ENCODE measurements at regions not wholly inside any gene's neighbourhood (a gene's known extent, or its start where the extent isn't known, plus 50 kb on each side); places are given as distances from the start of the nearest gene placed in this dataset.

- H3K4me1 Mint-ChIP-seq = peaks cover 19% of the 10 kb centered on the region
- no peaks in the 10 kb centered on the region for H3K9me3 Mint-ChIP-seq (ENCODE audit: insufficient read depth)
- Histone ChIP-seq H3K27ac (ENCODE audit: low read length in 2 of 2) (no peak overlapping the region), H3K4me1 (ENCODE audit: control insufficient read depth in 2 of 2, insufficient read depth in 2 of 2, low read length in 2 of 2) (peaks cover 14 to 28% of the 10 kb centered on the region in 2 donors), H3K9me3 (ENCODE audit: control extremely low read depth in 1 of 3, control insufficient read depth in 2 of 3, insufficient read depth in 1 of 3, low read length in 2 of 3) (peaks cover 0 to 7% (median 2%) of the 10 kb centered on the region in 3 donors), H3K36me3 (replicated peaks in 1 of 2; ENCODE audit: control extremely low read depth in 1 of 2, control insufficient read depth in 1 of 2, extremely low read depth in 1 of 2, insufficient read depth in 2 of 2, low read length in 1 of 2) (no peaks in the 10 kb centered on the region), H3K9ac (ENCODE audit: low read length) (no peak overlapping the region), H4K20me1 (ENCODE audit: control insufficient read depth, insufficient read depth, low read length, poor library complexity, severe bottlenecking) (no peaks in the 10 kb centered on the region), H3K79me2 (ENCODE audit: control insufficient read depth, insufficient read depth, low read length) (no peaks in the 10 kb centered on the region), H3K27me3 (replicated peaks in 1 of 4; ENCODE audit: control extremely low read depth in 1 of 4, control insufficient read depth in 3 of 4, insufficient read depth in 4 of 4, low read length in 3 of 4) (no peaks in the 10 kb centered on the region), H3K4me3 (ENCODE audit: control extremely low read depth in 1 of 5, extremely low read depth in 1 of 5, insufficient read depth in 1 of 5, low read depth in 2 of 5, low read length in 4 of 5) (no peak overlapping the region), H3K4me2 (replicated peaks; ENCODE audit: low read depth, low read length, poor library complexity, severe bottlenecking) (no peak overlapping the region), H2AFZ (ENCODE audit: insufficient read depth, low read depth, low read length, poor library complexity, severe bottlenecking) (no peak overlapping the region)
- ATAC-seq (ENCODE audit: low read depth) = no peak
- ChIA-PET POLR2A (interaction anchor here (0.6 to 1.0 kb wide), 3 partner anchors 31 to 72 kb away, joined by 3 to 5 read pairs (median 5); no protein-coding TSS in a partner anchor), CTCF (interaction anchor here (0.6 to 9.3 kb wide), 3 partner anchors 12 to 70 kb away, joined by 3 to 122 read pairs (median 3); no protein-coding TSS in a partner anchor)
- DNase-seq = no peak
- TF ChIP-seq EZH2 (IDR thresholded peaks at IDR 0.05; ENCODE audit: borderline replicate concordance, insufficient read depth, low read depth, low read length, poor library complexity, severe bottlenecking) (no peak), CTCF (IDR thresholded peaks at IDR 0.05) (no peak)
- intact Hi-C loops (cut with micrococcal nuclease) = no loop called here
- 92% methylated on average over 3 of the region's 6 CpGs for WGBS (ENCODE audit: insufficient coverage)
- peak overlapping the region; percentile 60 for H3K4me3 Mint-ChIP-seq
- H3K27ac Mint-ChIP-seq = no peak overlapping the region
- no peaks in the 10 kb centered on the region for H3K27me3 Mint-ChIP-seq
Observed at GRCh38 chr2:231644426-231644825, 51.8 kb downstream of the TEX44 start.

- Mint-ChIP-seq H3K4me1 (peaks cover 19% of the 10 kb centered on the region), H3K27ac (no peak overlapping the region), H3K4me3 (no peak overlapping the region), H3K27me3 (no peaks in the 10 kb centered on the region), H3K9me3 (ENCODE audit: insufficient read depth) (no peaks in the 10 kb centered on the region)
- H3K9me3 ChIP-seq (ENCODE audit: control extremely low read depth in 1 of 3, control insufficient read depth in 2 of 3, insufficient read depth in 1 of 3, low read length in 2 of 3) = peaks cover 0 to 7% (median 2%) of the 10 kb centered on the region in 3 donors
- no peaks in the 10 kb centered on the region for H3K36me3 ChIP-seq (replicated peaks in 1 of 2; ENCODE audit: control extremely low read depth in 1 of 2, control insufficient read depth in 1 of 2, extremely low read depth in 1 of 2, insufficient read depth in 2 of 2, low read length in 1 of 2)
- H3K4me1 ChIP-seq (ENCODE audit: control insufficient read depth in 2 of 2, insufficient read depth in 2 of 2, low read length in 2 of 2) = peaks cover 14 to 28% of the 10 kb centered on the region in 2 donors
- 100% methylated on average over 2 of the region's 6 CpGs for WGBS (ENCODE audit: insufficient coverage)
- H3K4me3 ChIP-seq (ENCODE audit: control extremely low read depth in 1 of 5, extremely low read depth in 1 of 5, insufficient read depth in 1 of 5, low read depth in 2 of 5, low read length in 4 of 5) = no peak overlapping the region
- DNase-seq (no peak), ATAC-seq (ENCODE audit: low read depth) (no peak)
- H3K9ac ChIP-seq (ENCODE audit: low read length) = no peak overlapping the region
- TF ChIP-seq CTCF (IDR thresholded peaks at IDR 0.05) = no peak
- TF ChIP-seq EZH2 (IDR thresholded peaks at IDR 0.05; ENCODE audit: borderline replicate concordance, insufficient read depth, low read depth, low read length, poor library complexity, severe bottlenecking) = no peak
- CTCF ChIA-PET = interaction anchor here (1.3 to 9.3 kb wide), 8 partner anchors 10 to 68 kb away, joined by 3 to 239 read pairs (median 11); no protein-coding TSS in a partner anchor
- no peak overlapping the region for H2AFZ ChIP-seq (ENCODE audit: insufficient read depth, low read depth, low read length, poor library complexity, severe bottlenecking)
- no peaks in the 10 kb centered on the region for H3K27me3 ChIP-seq (replicated peaks in 1 of 4; ENCODE audit: control extremely low read depth in 1 of 4, control insufficient read depth in 3 of 4, insufficient read depth in 4 of 4, low read length in 3 of 4)
- POLR2A ChIA-PET = interaction anchor here (1.3 to 3.4 kb wide), 2 partner anchors 33 to 67 kb away, joined by 6 to 14 read pairs; no protein-coding TSS in a partner anchor
- no peak overlapping the region for H3K4me2 ChIP-seq (replicated peaks; ENCODE audit: low read depth, low read length, poor library complexity, severe bottlenecking)
- no peak overlapping the region for H3K27ac ChIP-seq (ENCODE audit: low read length in 2 of 2)
- intact Hi-C loops (cut with micrococcal nuclease) = no loop called here
- H4K20me1 ChIP-seq (ENCODE audit: control insufficient read depth, insufficient read depth, low read length, poor library complexity, severe bottlenecking) = no peaks in the 10 kb centered on the region
- no peaks in the 10 kb centered on the region for H3K79me2 ChIP-seq (ENCODE audit: control insufficient read depth, insufficient read depth, low read length)
Observed at GRCh38 chr2:231646476-231646875, 53.8 kb downstream of the TEX44 start.
